ENCODE measurements at regions not wholly inside any gene's neighbourhood (a gene's known extent, or its start where the extent isn't known, plus 50 kb on each side); places are given as distances from the start of the nearest gene placed in this dataset.

GRCh38 chr20:22465622-22466446 is 118.5 kb downstream of the FOXA2 start:
- no peaks in the 10 kb centered on the region for H3K36me3 Mint-ChIP-seq (ENCODE audit: low read depth)
- no peaks in the 10 kb centered on the region for H3K27me3 Mint-ChIP-seq
- no peaks in the 10 kb centered on the region for H3K4me1 Mint-ChIP-seq
- ATAC-seq (replicated peaks): no peak
- no peak overlapping the region for H3K4me3 Mint-ChIP-seq
- no peak overlapping the region for H3K27ac Mint-ChIP-seq
- H3K9me3 Mint-ChIP-seq: peaks cover 3% of the 10 kb centered on the region

- H3K27ac Mint-ChIP-seq: no peak overlapping the region
- no peaks in the 10 kb centered on the region for H3K36me3 Mint-ChIP-seq (ENCODE audit: low read depth)
- no peak for ATAC-seq (replicated peaks)
- H3K4me3 Mint-ChIP-seq: no peak overlapping the region
- H3K4me1 Mint-ChIP-seq: no peaks in the 10 kb centered on the region
- no peaks in the 10 kb centered on the region for H3K27me3 Mint-ChIP-seq
- peaks cover 3% of the 10 kb centered on the region for H3K9me3 Mint-ChIP-seq
Observed at GRCh38 chr20:22464312-22465003, 119.9 kb downstream of the FOXA2 start.

GRCh38 chr20:22462975-22463914 is 121.1 kb downstream of the FOXA2 start:
- Mint-ChIP-seq H3K4me3 (no peak overlapping the region), H3K36me3 (ENCODE audit: low read depth) (no peaks in the 10 kb centered on the region), H3K27me3 (no peaks in the 10 kb centered on the region), H3K27ac (no peak overlapping the region), H3K4me1 (no peaks in the 10 kb centered on the region), H3K9me3 (peaks cover 3% of the 10 kb centered on the region)
- ATAC-seq (replicated peaks): no peak

- H3K9me3 Mint-ChIP-seq: peaks cover 3% of the 10 kb centered on the region
- no peak for ATAC-seq (replicated peaks)
- no peaks in the 10 kb centered on the region for H3K27me3 Mint-ChIP-seq
- no peaks in the 10 kb centered on the region for H3K4me1 Mint-ChIP-seq
- no peak overlapping the region for H3K27ac Mint-ChIP-seq
- no peaks in the 10 kb centered on the region for H3K36me3 Mint-ChIP-seq (ENCODE audit: low read depth)
- no peak overlapping the region for H3K4me3 Mint-ChIP-seq
Observed at GRCh38 chr20:22460803-22461202, 123.6 kb downstream of the FOXA2 start.

- no peaks in the 10 kb centered on the region for H3K27me3 Mint-ChIP-seq
- ATAC-seq (replicated peaks): no peak
- peaks cover 3% of the 10 kb centered on the region for H3K9me3 Mint-ChIP-seq
- no peak overlapping the region for H3K4me3 Mint-ChIP-seq
- H3K27ac Mint-ChIP-seq: no peak overlapping the region
- H3K36me3 Mint-ChIP-seq (ENCODE audit: low read depth): no peaks in the 10 kb centered on the region
- no peaks in the 10 kb centered on the region for H3K4me1 Mint-ChIP-seq
Observed at GRCh38 chr20:22460231-22460630, 124.1 kb downstream of the FOXA2 start.

GRCh38 chr20:22459754-22460153 is 124.6 kb downstream of the FOXA2 start:
- Mint-ChIP-seq H3K36me3 (ENCODE audit: low read depth) (no peaks in the 10 kb centered on the region), H3K9me3 (peaks cover 3% of the 10 kb centered on the region), H3K4me1 (no peaks in the 10 kb centered on the region), H3K4me3 (no peak overlapping the region), H3K27me3 (no peaks in the 10 kb centered on the region), H3K27ac (no peak overlapping the region)
- ATAC-seq (replicated peaks): no peak

- Mint-ChIP-seq H3K4me3 (no peak overlapping the region), H3K4me1 (no peaks in the 10 kb centered on the region), H3K27me3 (no peaks in the 10 kb centered on the region), H3K9me3 (no peaks in the 10 kb centered on the region), H3K27ac (no peak overlapping the region), H3K36me3 (ENCODE audit: low read depth) (no peaks in the 10 kb centered on the region)
- no peak for ATAC-seq (replicated peaks)
Observed at GRCh38 chr20:22456109-22456508, 128.3 kb downstream of the FOXA2 start.

GRCh38 chr20:22455259-22455658 is 129.1 kb downstream of the FOXA2 start:
- Mint-ChIP-seq H3K27me3 (no peaks in the 10 kb centered on the region), H3K4me1 (no peaks in the 10 kb centered on the region), H3K4me3 (no peak overlapping the region), H3K27ac (no peak overlapping the region), H3K36me3 (ENCODE audit: low read depth) (no peaks in the 10 kb centered on the region), H3K9me3 (peaks cover 2% of the 10 kb centered on the region)
- no peak for ATAC-seq (replicated peaks)

GRCh38 chr20:22453244-22454080 is 130.9 kb downstream of the FOXA2 start:
- Mint-ChIP-seq H3K27me3 (no peaks in the 10 kb centered on the region), H3K9me3 (peaks cover 4% of the 10 kb centered on the region), H3K4me3 (no peak overlapping the region), H3K36me3 (ENCODE audit: low read depth) (no peaks in the 10 kb centered on the region), H3K27ac (no peak overlapping the region), H3K4me1 (no peaks in the 10 kb centered on the region)
- ATAC-seq (replicated peaks): no peak

- no peak overlapping the region for H3K4me3 Mint-ChIP-seq
- H3K4me1 Mint-ChIP-seq: no peaks in the 10 kb centered on the region
- H3K27me3 Mint-ChIP-seq: no peaks in the 10 kb centered on the region
- no peaks in the 10 kb centered on the region for H3K36me3 Mint-ChIP-seq (ENCODE audit: low read depth)
- ATAC-seq (replicated peaks): no peak
- H3K27ac Mint-ChIP-seq: no peak overlapping the region
- H3K9me3 Mint-ChIP-seq: peaks cover 4% of the 10 kb centered on the region
Observed at GRCh38 chr20:22452442-22453011, 131.8 kb downstream of the FOXA2 start.

GRCh38 chr20:22450537-22450936 is 133.8 kb downstream of the FOXA2 start:
- no peaks in the 10 kb centered on the region for H3K4me1 Mint-ChIP-seq
- H3K9me3 Mint-ChIP-seq: peaks cover 4% of the 10 kb centered on the region
- no peaks in the 10 kb centered on the region for H3K27me3 Mint-ChIP-seq
- no peaks in the 10 kb centered on the region for H3K36me3 Mint-ChIP-seq (ENCODE audit: low read depth)
- no peak overlapping the region for H3K4me3 Mint-ChIP-seq
- no peak overlapping the region for H3K27ac Mint-ChIP-seq
- ATAC-seq (replicated peaks): no peak

GRCh38 chr20:22449188-22449973 is 135.0 kb downstream of the FOXA2 start:
- H3K4me1 Mint-ChIP-seq: no peaks in the 10 kb centered on the region
- no peaks in the 10 kb centered on the region for H3K36me3 Mint-ChIP-seq (ENCODE audit: low read depth)
- no peak overlapping the region for H3K27ac Mint-ChIP-seq
- peaks cover 11% of the 10 kb centered on the region for H3K9me3 Mint-ChIP-seq
- no peak overlapping the region for H3K4me3 Mint-ChIP-seq
- no peaks in the 10 kb centered on the region for H3K27me3 Mint-ChIP-seq
- ATAC-seq (replicated peaks): no peak

- Mint-ChIP-seq H3K4me1 (no peaks in the 10 kb centered on the region), H3K36me3 (ENCODE audit: low read depth) (no peaks in the 10 kb centered on the region), H3K27ac (no peak overlapping the region), H3K9me3 (peaks cover 11% of the 10 kb centered on the region), H3K4me3 (no peak overlapping the region), H3K27me3 (no peaks in the 10 kb centered on the region)
- no peak for ATAC-seq (replicated peaks)
Observed at GRCh38 chr20:22447447-22447778, 137.0 kb downstream of the FOXA2 start.
